Mammary epithelial cell (primary cell): ENCODE measurements at regions not wholly inside any gene's neighbourhood (a gene's known extent, or its start where the extent isn't known, plus 50 kb on each side); places are given as distances from the start of the nearest gene placed in this dataset.

Experiments
- CTCF ChIP-seq, 2 donors: IDR thresholded peaks in 1 of 2; conservative IDR thresholded peaks in 1 of 2; 2 replicates each; pipeline ENCODE4 v1.5.1; 2011 to 2012; ENCODE audit warnings: inconsistent platforms in 2 of 2, low read length in 2 of 2, mild to moderate bottlenecking in 2 of 2, control low read depth in 1 of 2, low read depth in 1 of 2; ENCODE audit not compliant: insufficient read depth in 1 of 2; ENCODE audit errors: extremely low read depth in 1 of 2
- EZH2 ChIP-seq: IDR thresholded peaks from 2 replicates; pipeline ENCODE4 v1.6.1; 2012; ENCODE audit warnings: low read length, inconsistent platforms, borderline replicate concordance

- TF ChIP-seq EZH2, result no peak
- TF ChIP-seq CTCF (conservative IDR thresholded peaks at IDR 0.05 in 1 of 2, IDR thresholded peaks at IDR 0.05 in 1 of 2; ENCODE audit: extremely low read depth in 1 of 2, insufficient read depth in 1 of 2, low read depth in 1 of 2, low read length in 2 of 2), result peak in 1 of 2 donors; percentile 16
These were observed 216.3 kb upstream of the BCOR start for GRCh38 chrX:40314070-40314469.
